PFSK-1 (cell line): ENCODE measurements at regions not wholly inside any gene's neighbourhood (a gene's known extent, or its start where the extent isn't known, plus 50 kb on each side); places are given as distances from the start of the nearest gene placed in this dataset.

Experiments
- FOXP2 ChIP-seq: optimal IDR thresholded peaks from 2 replicates; pipeline ENCODE3; 2011; ENCODE audit warnings: borderline replicate concordance, control low read depth, inconsistent platforms; ENCODE audit not compliant: insufficient read depth; ENCODE audit errors: extremely low read length, extremely low read depth
- POLR2AphosphoS5 ChIP-seq: IDR thresholded peaks from 2 replicates; pipeline ENCODE4 v1.6.1; 2012; ENCODE audit warnings: low read depth, mild to moderate bottlenecking, control low read depth, low read length, moderate library complexity
- REST ChIP-seq, 2 experiments: IDR thresholded peaks; 2 replicates each; pipeline versions ENCODE4 v1.6.1 to v1.8.0; 2011 to 2012; ENCODE audit warnings: low read depth in 2 of 2, low read length in 2 of 2, control low read depth in 1 of 2, inconsistent platforms in 1 of 2, mild to moderate bottlenecking in 1 of 2, moderate library complexity in 1 of 2; ENCODE audit not compliant: insufficient read depth in 1 of 2
- SIN3A ChIP-seq: IDR thresholded peaks from 2 replicates; pipeline ENCODE4 v1.6.1; 2012; ENCODE audit warnings: mild to moderate bottlenecking, low read length, moderate library complexity, borderline replicate concordance; ENCODE audit not compliant: insufficient read depth
- TAF1 ChIP-seq: IDR thresholded peaks from 2 replicates; pipeline ENCODE4 v1.6.1; 2012; ENCODE audit warnings: low read length, control low read depth, borderline replicate concordance; ENCODE audit not compliant: insufficient read depth

GRCh38 chr18:61091379-61091778 is 241.9 kb upstream of the CDH20 start:
- TF ChIP-seq REST (IDR thresholded peaks at IDR 0.05; ENCODE audit: insufficient read depth in 1 of 2, low read depth in 2 of 2, low read length in 2 of 2) = no peak

- TF ChIP-seq FOXP2 (no peak), SIN3A (no peak), POLR2AphosphoS5 (no peak), TAF1 (no peak), REST (IDR thresholded peaks at IDR 0.05; ENCODE audit: insufficient read depth in 1 of 2, low read depth in 2 of 2, low read length in 2 of 2) (no peak)
Observed at GRCh38 chr18:61093965-61094364, 239.3 kb upstream of the CDH20 start.

GRCh38 chr18:61096226-61096625 is 237.0 kb upstream of the CDH20 start:
- TF ChIP-seq TAF1 = no peak
- TF ChIP-seq POLR2AphosphoS5 = no peak
- no peak for TF ChIP-seq FOXP2
- TF ChIP-seq REST (IDR thresholded peaks at IDR 0.05; ENCODE audit: insufficient read depth in 1 of 2, low read depth in 2 of 2, low read length in 2 of 2) = no peak
- TF ChIP-seq SIN3A = no peak

- no peak for TF ChIP-seq REST (IDR thresholded peaks at IDR 0.05; ENCODE audit: insufficient read depth in 1 of 2, low read depth in 2 of 2, low read length in 2 of 2)
- no peak for TF ChIP-seq FOXP2
- no peak for TF ChIP-seq SIN3A
- TF ChIP-seq POLR2AphosphoS5 = no peak
- TF ChIP-seq TAF1 = no peak
Observed at GRCh38 chr18:61107113-61107512, 226.1 kb upstream of the CDH20 start.

GRCh38 chr18:61108706-61109105 is 224.5 kb upstream of the CDH20 start:
- TF ChIP-seq TAF1 = no peak
- TF ChIP-seq POLR2AphosphoS5 = no peak
- no peak for TF ChIP-seq SIN3A
- TF ChIP-seq FOXP2 = no peak
- no peak for TF ChIP-seq REST (IDR thresholded peaks at IDR 0.05; ENCODE audit: insufficient read depth in 1 of 2, low read depth in 2 of 2, low read length in 2 of 2)
